Esophagus squamous epithelium (tissue), 4 donors: ENCODE measurements at regions not wholly inside any gene's neighbourhood (a gene's known extent, or its start where the extent isn't known, plus 50 kb on each side); places are given as distances from the start of the nearest gene placed in this dataset.

Experiments used
- CTCF ChIP-seq, 6 experiments: fragments of 450-650 bp in 4 of 6; fragments of 200-600 bp in 2 of 6; sonication (generic) in 2 of 6; IDR thresholded peaks; one replicate each; pipeline ENCODE4 v1.5.1; 2016 to 2019; ENCODE audit warnings: antibody characterized with exemption in 6 of 6, mild to moderate bottlenecking in 4 of 6, moderate library complexity in 4 of 6
- POLR2A ChIP-seq, 4 donors: fragments of 450-650 bp; IDR thresholded peaks; one replicate each; pipeline ENCODE4 v1.6.1; 2017; ENCODE audit warnings: antibody characterized with exemption in 4 of 4, mild to moderate bottlenecking in 4 of 4, moderate library complexity in 3 of 4

GRCh38 chr3:72300621-72301020, 515.7 kb upstream of the PROK2 start:
- TF ChIP-seq CTCF (IDR thresholded peaks at IDR 0.05), result no peak
- no peak for TF ChIP-seq POLR2A (IDR thresholded peaks at IDR 0.05)
